Neural progenitor cell (in vitro differentiated cells): ENCODE measurements at regions not wholly inside any gene's neighbourhood (a gene's known extent, or its start where the extent isn't known, plus 50 kb on each side); places are given as distances from the start of the nearest gene placed in this dataset.

Experiments used
- EZH2phosphoT487 ChIP-seq: fragments of 200-600 bp; sonication (generic); IDR thresholded peaks from 2 replicates; pipeline ENCODE4 v1.6.1; 2017; ENCODE audit warnings: antibody characterized with exemption
- TF ChIP-seq, protein P1 (sequence below): fragments of 200-600 bp; sonication (generic); IDR thresholded peaks from 2 replicates; pipeline ENCODE4 v1.5.1; 2017; ENCODE audit warnings: antibody characterized with exemption, mild to moderate bottlenecking

- TF ChIP-seq, protein P1, sequence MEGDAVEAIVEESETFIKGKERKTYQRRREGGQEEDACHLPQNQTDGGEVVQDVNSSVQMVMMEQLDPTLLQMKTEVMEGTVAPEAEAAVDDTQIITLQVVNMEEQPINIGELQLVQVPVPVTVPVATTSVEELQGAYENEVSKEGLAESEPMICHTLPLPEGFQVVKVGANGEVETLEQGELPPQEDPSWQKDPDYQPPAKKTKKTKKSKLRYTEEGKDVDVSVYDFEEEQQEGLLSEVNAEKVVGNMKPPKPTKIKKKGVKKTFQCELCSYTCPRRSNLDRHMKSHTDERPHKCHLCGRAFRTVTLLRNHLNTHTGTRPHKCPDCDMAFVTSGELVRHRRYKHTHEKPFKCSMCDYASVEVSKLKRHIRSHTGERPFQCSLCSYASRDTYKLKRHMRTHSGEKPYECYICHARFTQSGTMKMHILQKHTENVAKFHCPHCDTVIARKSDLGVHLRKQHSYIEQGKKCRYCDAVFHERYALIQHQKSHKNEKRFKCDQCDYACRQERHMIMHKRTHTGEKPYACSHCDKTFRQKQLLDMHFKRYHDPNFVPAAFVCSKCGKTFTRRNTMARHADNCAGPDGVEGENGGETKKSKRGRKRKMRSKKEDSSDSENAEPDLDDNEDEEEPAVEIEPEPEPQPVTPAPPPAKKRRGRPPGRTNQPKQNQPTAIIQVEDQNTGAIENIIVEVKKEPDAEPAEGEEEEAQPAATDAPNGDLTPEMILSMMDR = no peak
- no peak for TF ChIP-seq EZH2phosphoT487
Measured at GRCh38 chr2:58517881-58518280, 276.8 kb upstream of the FANCL start.
